Stomach (tissue), 8 donors: ENCODE measurements at regions not wholly inside any gene's neighbourhood (a gene's known extent, or its start where the extent isn't known, plus 50 kb on each side); places are given as distances from the start of the nearest gene placed in this dataset.

ENCODE experiments used
- DNase-seq, 2 donors: peaks; one replicate each; pipeline versions ENCODE4 v3.0.0 to v3.0.0-alpha.2; 2013 to 2019
- H3K27ac ChIP-seq, 5 donors: fragments of 200-600 bp in 4 of 5; sonication (generic) in 4 of 5; one replicate each; pipeline ENCODE4 v1.5.1; 2013 to 2019; ENCODE audit warnings: mild to moderate bottlenecking in 1 of 5, moderate library complexity in 1 of 5
- H3K27me3 ChIP-seq, 3 donors: fragments of 200-600 bp; sonication (generic); one replicate each; pipeline ENCODE4 v1.5.1; 2017 to 2019; ENCODE audit warnings: mixed run types in 1 of 3
- H3K36me3 ChIP-seq, 4 donors: fragments of 200-600 bp; sonication (generic); 1 replicate in 3 of 4; 2 replicates in 1 of 4; pipeline ENCODE4 v1.5.1; 2016 to 2019
- H3K4me1 ChIP-seq, 4 donors: fragments of 200-600 bp; sonication (generic); one replicate each; pipeline ENCODE4 v1.5.1; 2016 to 2019
- H3K4me3 ChIP-seq, 4 donors: fragments of 200-600 bp; sonication (generic) in 3 of 4; one replicate each; pipeline ENCODE4 v1.5.1; 2016 to 2019; ENCODE audit warnings: mild to moderate bottlenecking in 1 of 4
- H3K9me3 ChIP-seq, 4 donors: fragments of 200-600 bp; sonication (generic); one replicate each; pipeline ENCODE4 v1.5.1; 2016 to 2019
- EP300 ChIP-seq: sonication (generic); formaldehyde crosslinking; IDR thresholded peaks from one replicate; pipeline ENCODE4 v1.6.1; 2017; ENCODE audit warnings: antibody characterized with exemption
- POLR2A ChIP-seq, 4 donors: fragments of 450-650 bp; IDR thresholded peaks; one replicate each; pipeline ENCODE4 v1.6.1; 2016; ENCODE audit warnings: antibody characterized with exemption in 4 of 4, control low read depth in 2 of 4, mild to moderate bottlenecking in 1 of 4, moderate library complexity in 1 of 4
- POLR2AphosphoS5 ChIP-seq, 3 donors: sonication (generic); formaldehyde crosslinking; IDR thresholded peaks; one replicate each; pipeline ENCODE4 v1.6.1; 2016; ENCODE audit warnings: antibody characterized with exemption in 3 of 3
- WGBS, 5 donors: extraction: QIAGEN DNeasy Blood & Tissue Kit in 3 of 5; methylation state at CpG; one replicate each; pipeline versions ENCODE4 v1.1.5 to v1.1.7; 2013 to 2018; 5-methylcytosine and 5-hydroxymethylcytosine counted together
- intact Hi-C: fragments of 100-400 bp; cut with DNase I; formaldehyde crosslinking; loops from one replicate; pipeline ENCODE4 v1.15.1; 2023; ENCODE audit warnings: low total_unique reads
- TF ChIP-seq, protein P1 (sequence below), 7 experiments: fragments of 450-650 bp in 4 of 7; fragments of 200-600 bp in 3 of 7; sonication (generic) in 3 of 7; IDR thresholded peaks; one replicate each; pipeline ENCODE4 v1.5.1; 2016 to 2019; ENCODE audit warnings: antibody characterized with exemption in 7 of 7, control low read depth in 2 of 7, mild to moderate bottlenecking in 1 of 7
- donor health status: healthy with polysubstance abuse.
- donor health status: Bipolar disorder and iron deficiency.
- donor health status: healthy.

DNA sequence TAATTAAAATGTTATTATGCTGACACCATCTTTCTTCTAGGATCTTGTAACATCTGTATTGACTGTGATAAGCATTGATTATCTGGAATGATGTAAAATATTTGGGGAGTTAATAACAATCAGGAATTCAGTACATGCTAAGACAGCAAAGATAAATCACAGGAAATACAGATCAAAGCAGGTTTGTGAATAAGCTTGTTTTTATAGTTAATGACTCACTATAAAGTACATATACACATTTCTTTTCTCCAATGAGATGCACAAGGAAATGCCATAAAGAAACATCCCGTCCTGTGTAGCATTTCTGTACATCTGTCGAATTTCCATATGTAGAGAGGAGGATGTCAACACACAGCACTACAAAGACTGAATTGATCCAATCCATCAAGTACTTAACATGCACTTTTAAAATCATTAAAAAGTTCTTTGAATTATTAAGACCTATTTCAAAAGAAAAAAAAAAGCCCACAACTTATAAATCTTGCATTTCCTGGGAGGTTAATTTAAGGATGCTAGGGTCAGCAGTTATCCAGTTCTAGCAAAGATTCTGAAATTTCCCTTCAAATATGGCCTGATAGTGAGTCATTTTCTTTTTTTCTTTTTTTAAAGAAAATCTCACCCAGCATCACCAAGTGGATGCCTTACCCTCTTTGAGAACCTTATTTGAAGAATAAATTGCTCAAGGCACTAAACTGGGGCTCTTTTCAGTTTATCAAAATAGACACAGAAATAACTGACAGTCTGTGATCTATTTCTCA lies 243.2 kb upstream of the NR5A2 start:
- intact Hi-C loops = no loop called here

DNA sequence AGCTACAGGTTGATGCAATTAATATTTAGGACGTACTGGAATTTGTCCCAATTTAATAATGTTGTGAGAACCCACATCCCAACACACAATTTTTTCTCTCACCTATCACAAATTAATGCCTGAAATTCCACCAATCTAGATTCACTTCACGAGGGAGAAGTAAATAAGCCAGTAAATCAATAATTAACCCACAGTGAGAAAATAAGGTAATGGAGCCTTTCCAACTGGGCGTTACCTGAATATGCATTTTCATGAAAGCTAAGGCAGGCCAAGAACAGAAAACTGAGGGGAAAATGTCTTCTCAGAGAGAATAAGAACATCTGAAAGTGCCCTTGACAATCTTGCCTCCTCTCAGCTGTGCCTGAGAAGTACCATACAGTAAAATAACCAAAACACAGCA lies 240.8 kb upstream of the NR5A2 start:
- Histone ChIP-seq H3K4me1 (no peaks in the 10 kb centered on the region), H3K4me3 (no peak overlapping the region), H3K36me3 (no peaks in the 10 kb centered on the region), H3K27ac (no peak overlapping the region), H3K9me3 (no peaks in the 10 kb centered on the region), H3K27me3 (no peaks in the 10 kb centered on the region)
- no peak for DNase-seq
- intact Hi-C loops = no loop called here
- TF ChIP-seq POLR2AphosphoS5 (IDR thresholded peaks at IDR 0.05) (no peak), EP300 (no peak), POLR2A (IDR thresholded peaks at IDR 0.05) (no peak)
- TF ChIP-seq, protein P1, sequence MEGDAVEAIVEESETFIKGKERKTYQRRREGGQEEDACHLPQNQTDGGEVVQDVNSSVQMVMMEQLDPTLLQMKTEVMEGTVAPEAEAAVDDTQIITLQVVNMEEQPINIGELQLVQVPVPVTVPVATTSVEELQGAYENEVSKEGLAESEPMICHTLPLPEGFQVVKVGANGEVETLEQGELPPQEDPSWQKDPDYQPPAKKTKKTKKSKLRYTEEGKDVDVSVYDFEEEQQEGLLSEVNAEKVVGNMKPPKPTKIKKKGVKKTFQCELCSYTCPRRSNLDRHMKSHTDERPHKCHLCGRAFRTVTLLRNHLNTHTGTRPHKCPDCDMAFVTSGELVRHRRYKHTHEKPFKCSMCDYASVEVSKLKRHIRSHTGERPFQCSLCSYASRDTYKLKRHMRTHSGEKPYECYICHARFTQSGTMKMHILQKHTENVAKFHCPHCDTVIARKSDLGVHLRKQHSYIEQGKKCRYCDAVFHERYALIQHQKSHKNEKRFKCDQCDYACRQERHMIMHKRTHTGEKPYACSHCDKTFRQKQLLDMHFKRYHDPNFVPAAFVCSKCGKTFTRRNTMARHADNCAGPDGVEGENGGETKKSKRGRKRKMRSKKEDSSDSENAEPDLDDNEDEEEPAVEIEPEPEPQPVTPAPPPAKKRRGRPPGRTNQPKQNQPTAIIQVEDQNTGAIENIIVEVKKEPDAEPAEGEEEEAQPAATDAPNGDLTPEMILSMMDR (IDR thresholded peaks at IDR 0.05) = no peak
- WGBS, 5 donors = 49 to 65% (median 57%) methylated on average over 3 of the region's 3 CpGs

More for the DNA sequence above, 243.2 kb upstream of the NR5A2 start:
- no peaks in the 10 kb centered on the region for H3K36me3 ChIP-seq
- H3K27ac ChIP-seq = no peak overlapping the region
- TF ChIP-seq POLR2AphosphoS5 (IDR thresholded peaks at IDR 0.05) = no peak
- TF ChIP-seq, protein P1 (IDR thresholded peaks at IDR 0.05) = no peak
- TF ChIP-seq POLR2A (IDR thresholded peaks at IDR 0.05) = no peak
- TF ChIP-seq EP300 = no peak
- no peaks in the 10 kb centered on the region for H3K9me3 ChIP-seq
- no peaks in the 10 kb centered on the region for H3K27me3 ChIP-seq
- 30 to 54% (median 45%) methylated on average over 2 of the region's 2 CpGs for WGBS, 5 donors
- no peak for DNase-seq
- H3K4me3 ChIP-seq = no peak overlapping the region
- no peaks in the 10 kb centered on the region for H3K4me1 ChIP-seq

DNA sequence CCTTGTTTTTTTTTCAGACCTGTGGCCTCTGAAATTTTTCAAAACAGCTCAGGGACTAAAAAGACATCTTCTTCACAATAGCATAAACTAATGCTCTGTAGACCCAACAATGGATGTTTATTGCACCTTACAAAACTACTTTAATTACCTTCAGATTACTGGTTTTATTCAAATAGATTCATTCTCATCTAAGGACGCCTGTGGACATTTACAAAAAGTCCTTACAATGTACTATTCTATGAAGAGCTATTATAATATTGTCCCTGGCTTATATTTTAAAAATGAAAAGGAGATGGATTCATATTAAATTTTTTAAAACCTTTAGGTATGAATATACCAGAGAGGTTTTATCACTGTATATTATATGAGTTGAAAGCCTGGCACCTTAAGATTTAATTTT lies 238.4 kb upstream of the NR5A2 start:
- TF ChIP-seq EP300 (no peak), POLR2A (IDR thresholded peaks at IDR 0.05) (no peak)
- TF ChIP-seq, protein P1 (IDR thresholded peaks at IDR 0.05) = no peak
- Histone ChIP-seq H3K36me3 (no peaks in the 10 kb centered on the region), H3K4me1 (no peaks in the 10 kb centered on the region), H3K4me3 (no peak overlapping the region), H3K27me3 (no peaks in the 10 kb centered on the region), H3K9me3 (no peaks in the 10 kb centered on the region), H3K27ac (no peak overlapping the region)
- 73 to 91% (median 78%) methylated on average over 1 of the region's 1 CpG for WGBS, 5 donors
- intact Hi-C loops = no loop called here
- no peak for DNase-seq

DNA sequence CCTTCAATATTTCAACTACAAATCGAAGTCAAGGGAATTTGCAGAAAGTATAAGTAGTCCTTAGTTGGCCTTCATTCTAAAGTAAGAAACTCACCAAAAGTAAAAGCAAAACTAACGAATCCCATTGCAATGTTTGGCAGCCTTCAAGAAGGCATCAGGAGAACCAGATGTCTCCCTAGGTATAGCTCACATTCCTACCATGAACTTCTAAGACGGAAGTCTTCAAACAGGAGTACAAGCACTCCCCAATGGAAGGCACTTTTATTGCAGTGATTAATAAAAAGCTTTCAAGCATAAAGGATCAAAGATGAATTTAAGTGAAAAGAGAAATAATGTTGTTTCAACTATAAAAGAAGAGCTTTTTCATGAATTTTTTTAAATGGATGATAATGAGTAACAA lies 236.0 kb upstream of the NR5A2 start:
- no peak for DNase-seq
- WGBS, 5 donors = 77 to 80% (median 78%) methylated on average over 3 of the region's 3 CpGs
- Histone ChIP-seq H3K27me3 (no peaks in the 10 kb centered on the region), H3K36me3 (no peaks in the 10 kb centered on the region), H3K27ac (no peak overlapping the region), H3K9me3 (no peaks in the 10 kb centered on the region), H3K4me1 (no peaks in the 10 kb centered on the region), H3K4me3 (no peak overlapping the region)
- TF ChIP-seq POLR2A (IDR thresholded peaks at IDR 0.05) = no peak
- TF ChIP-seq, protein P1 (IDR thresholded peaks at IDR 0.05) = no peak
- TF ChIP-seq EP300 = no peak
- no peak for TF ChIP-seq POLR2AphosphoS5 (IDR thresholded peaks at IDR 0.05)
- intact Hi-C loops = no loop called here
